ENCODE measurements at regions not wholly inside any gene's neighbourhood (a gene's known extent, or its start where the extent isn't known, plus 50 kb on each side); places are given as distances from the start of the nearest gene placed in this dataset.

GRCh38 chr15:38897551-38897950, 332.9 kb upstream of the RASGRP1 start:
- DNase-seq (ENCODE audit: low read depth) = no peak
- H3K4me3 ChIP-seq (ENCODE audit: control insufficient read depth, low read depth, low read length) = no peak overlapping the region
- TF ChIP-seq CTCF (conservative IDR thresholded peaks at IDR 0.05; ENCODE audit: control insufficient read depth, insufficient read depth, low read depth, low read length) = no peak

- DNase-seq (ENCODE audit: low read depth) = no peak
- no peak overlapping the region for H3K4me3 ChIP-seq (ENCODE audit: control insufficient read depth, low read depth, low read length)
- no peak for TF ChIP-seq CTCF (conservative IDR thresholded peaks at IDR 0.05; ENCODE audit: control insufficient read depth, insufficient read depth, low read depth, low read length)
These were observed 333.6 kb upstream of the RASGRP1 start for GRCh38 chr15:38898236-38898635.

- peak; percentile 50 for DNase-seq (ENCODE audit: low read depth)
These were observed 334.7 kb upstream of the RASGRP1 start for GRCh38 chr15:38899300-38899699.

GRCh38 chr15:38904298-38904697, 339.7 kb upstream of the RASGRP1 start:
- no peak overlapping the region for H3K4me3 ChIP-seq (ENCODE audit: control insufficient read depth, low read depth, low read length)
- no peak for TF ChIP-seq CTCF (conservative IDR thresholded peaks at IDR 0.05; ENCODE audit: control insufficient read depth, insufficient read depth, low read depth, low read length)
- no peak for DNase-seq (ENCODE audit: low read depth)

More at GRCh38 chr15:38899300-38899699, 334.7 kb upstream of the RASGRP1 start:
- TF ChIP-seq CTCF (conservative IDR thresholded peaks at IDR 0.05; ENCODE audit: control insufficient read depth, insufficient read depth, low read depth, low read length) = no peak
- H3K4me3 ChIP-seq (ENCODE audit: control insufficient read depth, low read depth, low read length) = no peak overlapping the region

- DNase-seq (ENCODE audit: low read depth) = peak; percentile 32
- TF ChIP-seq CTCF (conservative IDR thresholded peaks at IDR 0.05; ENCODE audit: control insufficient read depth, insufficient read depth, low read depth, low read length) = no peak
- H3K4me3 ChIP-seq (ENCODE audit: control insufficient read depth, low read depth, low read length) = no peak overlapping the region
These were observed 341.0 kb upstream of the RASGRP1 start for GRCh38 chr15:38905632-38906031.

GRCh38 chr15:38920966-38921365, 356.4 kb upstream of the RASGRP1 start:
- no peak for DNase-seq (ENCODE audit: low read depth)
- no peak for TF ChIP-seq CTCF (conservative IDR thresholded peaks at IDR 0.05; ENCODE audit: control insufficient read depth, insufficient read depth, low read depth, low read length)
- no peak overlapping the region for H3K4me3 ChIP-seq (ENCODE audit: control insufficient read depth, low read depth, low read length)

- no peak for DNase-seq (ENCODE audit: low read depth)
- no peak for TF ChIP-seq CTCF (conservative IDR thresholded peaks at IDR 0.05; ENCODE audit: control insufficient read depth, insufficient read depth, low read depth, low read length)
- H3K4me3 ChIP-seq (ENCODE audit: control insufficient read depth, low read depth, low read length) = no peak overlapping the region
These were observed 356.9 kb upstream of the RASGRP1 start for GRCh38 chr15:38921471-38921870.
